Suprapubic skin (tissue), 4 donors: ENCODE measurements at regions not wholly inside any gene's neighbourhood (a gene's known extent, or its start where the extent isn't known, plus 50 kb on each side); places are given as distances from the start of the nearest gene placed in this dataset.

Experiments
- DNase-seq, 2 donors: peaks; one replicate each; pipeline ENCODE4 v3.0.0-alpha.2; 2019; ENCODE audit warnings: low spot score in 2 of 2
- H3K27ac ChIP-seq: fragments of 200-600 bp; sonication (generic); one replicate; pipeline ENCODE4 v1.5.1; 2019
- H3K27me3 ChIP-seq: fragments of 200-600 bp; sonication (generic); one replicate; pipeline ENCODE4 v1.5.1; 2019
- H3K36me3 ChIP-seq: fragments of 200-600 bp; sonication (generic); one replicate; pipeline ENCODE4 v1.5.1; 2019
- H3K4me1 ChIP-seq: fragments of 200-600 bp; sonication (generic); one replicate; pipeline ENCODE4 v1.5.1; 2019
- H3K4me3 ChIP-seq: fragments of 200-600 bp; sonication (generic); one replicate; pipeline ENCODE4 v1.5.1; 2019; ENCODE audit warnings: mild to moderate bottlenecking
- H3K9me3 ChIP-seq: fragments of 200-600 bp; sonication (generic); one replicate; pipeline ENCODE4 v1.5.1; 2019
- EP300 ChIP-seq: sonication (generic); formaldehyde crosslinking; IDR thresholded peaks from one replicate; pipeline ENCODE4 v1.6.1; 2017; ENCODE audit warnings: antibody characterized with exemption
- POLR2A ChIP-seq, 2 donors: fragments of 450-650 bp; IDR thresholded peaks; one replicate each; pipeline ENCODE4 v1.6.1; 2017; ENCODE audit warnings: antibody characterized with exemption in 2 of 2, mild to moderate bottlenecking in 2 of 2, moderate library complexity in 2 of 2
- POLR2AphosphoS5 ChIP-seq, 3 donors: sonication (generic); formaldehyde crosslinking; IDR thresholded peaks; one replicate each; pipeline ENCODE4 v1.6.1; 2017; ENCODE audit warnings: antibody characterized with exemption in 3 of 3
- WGBS: methylation state at CpG from one replicate; pipeline ENCODE4 v1.1.5; 2018; 5-methylcytosine and 5-hydroxymethylcytosine counted together
- TF ChIP-seq, protein P1 (sequence below), 2 donors: fragments of 200-600 bp in 1 of 2; fragments of 450-650 bp in 1 of 2; sonication (generic) in 1 of 2; IDR thresholded peaks; one replicate each; pipeline ENCODE4 v1.5.1; 2016 to 2019; ENCODE audit warnings: antibody characterized with exemption in 2 of 2, mild to moderate bottlenecking in 1 of 2, moderate library complexity in 1 of 2

DNA sequence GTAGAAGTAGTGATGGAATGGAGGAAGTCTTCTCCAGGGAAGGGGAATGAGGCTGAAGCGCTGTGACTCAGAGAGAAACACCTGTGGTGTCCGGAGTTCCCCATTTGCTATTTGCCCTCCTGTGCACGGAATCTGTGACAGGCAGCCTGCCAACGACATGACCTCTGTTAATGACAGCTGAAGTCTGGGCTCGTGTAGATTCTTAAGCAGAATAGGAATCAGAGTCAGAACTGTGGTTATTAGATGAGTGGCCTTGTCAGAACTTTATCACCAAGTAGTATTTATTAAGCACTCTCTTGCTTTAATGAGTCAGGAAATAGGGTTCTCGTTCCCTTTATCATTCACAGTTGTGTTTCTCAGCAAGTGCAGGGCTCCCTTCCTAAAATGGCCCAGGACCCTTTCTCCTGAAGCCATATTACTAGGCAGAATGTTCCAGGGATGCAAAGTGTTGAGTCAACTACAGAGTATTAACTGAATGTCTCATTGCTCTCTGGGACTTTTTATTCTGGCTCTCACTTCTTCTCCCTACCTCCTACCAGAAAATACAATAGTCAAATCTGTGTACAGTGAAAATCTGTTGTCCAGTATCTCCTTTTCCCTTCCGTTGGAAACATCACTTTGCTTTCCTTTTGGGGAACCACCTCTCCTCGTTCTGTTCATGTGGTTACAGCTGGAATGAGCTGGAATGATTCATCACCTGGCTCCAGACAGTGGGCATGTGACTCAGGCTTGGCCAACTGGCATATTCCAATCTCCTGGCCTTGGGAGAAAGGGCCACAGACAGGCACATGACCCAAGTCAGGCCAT is 77.8 kb upstream of the MAX start:
- Histone ChIP-seq H3K9me3 (no peaks in the 10 kb centered on the region), H3K4me3 (no peak overlapping the region), H3K36me3 (no peaks in the 10 kb centered on the region), H3K27ac (no peak overlapping the region), H3K27me3 (no peaks in the 10 kb centered on the region), H3K4me1 (peaks cover 11% of the 10 kb centered on the region)
- no peak for TF ChIP-seq POLR2AphosphoS5 (IDR thresholded peaks at IDR 0.05)
- no peak for TF ChIP-seq EP300
- no peak for TF ChIP-seq POLR2A (IDR thresholded peaks at IDR 0.05)
- TF ChIP-seq, protein P1, sequence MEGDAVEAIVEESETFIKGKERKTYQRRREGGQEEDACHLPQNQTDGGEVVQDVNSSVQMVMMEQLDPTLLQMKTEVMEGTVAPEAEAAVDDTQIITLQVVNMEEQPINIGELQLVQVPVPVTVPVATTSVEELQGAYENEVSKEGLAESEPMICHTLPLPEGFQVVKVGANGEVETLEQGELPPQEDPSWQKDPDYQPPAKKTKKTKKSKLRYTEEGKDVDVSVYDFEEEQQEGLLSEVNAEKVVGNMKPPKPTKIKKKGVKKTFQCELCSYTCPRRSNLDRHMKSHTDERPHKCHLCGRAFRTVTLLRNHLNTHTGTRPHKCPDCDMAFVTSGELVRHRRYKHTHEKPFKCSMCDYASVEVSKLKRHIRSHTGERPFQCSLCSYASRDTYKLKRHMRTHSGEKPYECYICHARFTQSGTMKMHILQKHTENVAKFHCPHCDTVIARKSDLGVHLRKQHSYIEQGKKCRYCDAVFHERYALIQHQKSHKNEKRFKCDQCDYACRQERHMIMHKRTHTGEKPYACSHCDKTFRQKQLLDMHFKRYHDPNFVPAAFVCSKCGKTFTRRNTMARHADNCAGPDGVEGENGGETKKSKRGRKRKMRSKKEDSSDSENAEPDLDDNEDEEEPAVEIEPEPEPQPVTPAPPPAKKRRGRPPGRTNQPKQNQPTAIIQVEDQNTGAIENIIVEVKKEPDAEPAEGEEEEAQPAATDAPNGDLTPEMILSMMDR (IDR thresholded peaks at IDR 0.05), result no peak
- 32% methylated on average over 8 of the region's 8 CpGs for WGBS
- peak in 1 of 2 donors; percentile 81 for DNase-seq

DNA sequence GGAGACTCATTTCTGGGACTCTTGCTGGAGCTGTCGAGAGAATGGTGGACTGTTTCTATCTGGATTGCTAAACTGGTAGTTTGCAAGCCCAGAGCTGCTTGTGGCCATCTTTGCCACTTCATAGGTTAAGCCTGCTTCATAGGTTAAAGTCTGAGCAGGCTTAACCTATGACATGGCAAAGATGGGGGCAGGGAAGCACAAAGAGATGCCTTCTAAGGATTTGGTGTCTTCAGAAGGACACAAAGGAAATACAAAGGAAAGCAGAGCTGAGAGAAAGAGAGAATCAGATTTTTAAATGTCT is 78.4 kb upstream of the MAX start:
- no peaks in the 10 kb centered on the region for H3K9me3 ChIP-seq
- H3K4me3 ChIP-seq, result no peak overlapping the region
- H3K36me3 ChIP-seq, result no peaks in the 10 kb centered on the region
- peaks cover 11% of the 10 kb centered on the region for H3K4me1 ChIP-seq
- TF ChIP-seq EP300 (no peak), POLR2A (IDR thresholded peaks at IDR 0.05) (no peak), POLR2AphosphoS5 (IDR thresholded peaks at IDR 0.05) (no peak)
- TF ChIP-seq, protein P1 (IDR thresholded peaks at IDR 0.05), result no peak
- H3K27ac ChIP-seq, result no peak overlapping the region
- 75% methylated on average over 1 of the region's 1 CpG for WGBS
- no peak for DNase-seq
- peaks cover 2% of the 10 kb centered on the region for H3K27me3 ChIP-seq

DNA sequence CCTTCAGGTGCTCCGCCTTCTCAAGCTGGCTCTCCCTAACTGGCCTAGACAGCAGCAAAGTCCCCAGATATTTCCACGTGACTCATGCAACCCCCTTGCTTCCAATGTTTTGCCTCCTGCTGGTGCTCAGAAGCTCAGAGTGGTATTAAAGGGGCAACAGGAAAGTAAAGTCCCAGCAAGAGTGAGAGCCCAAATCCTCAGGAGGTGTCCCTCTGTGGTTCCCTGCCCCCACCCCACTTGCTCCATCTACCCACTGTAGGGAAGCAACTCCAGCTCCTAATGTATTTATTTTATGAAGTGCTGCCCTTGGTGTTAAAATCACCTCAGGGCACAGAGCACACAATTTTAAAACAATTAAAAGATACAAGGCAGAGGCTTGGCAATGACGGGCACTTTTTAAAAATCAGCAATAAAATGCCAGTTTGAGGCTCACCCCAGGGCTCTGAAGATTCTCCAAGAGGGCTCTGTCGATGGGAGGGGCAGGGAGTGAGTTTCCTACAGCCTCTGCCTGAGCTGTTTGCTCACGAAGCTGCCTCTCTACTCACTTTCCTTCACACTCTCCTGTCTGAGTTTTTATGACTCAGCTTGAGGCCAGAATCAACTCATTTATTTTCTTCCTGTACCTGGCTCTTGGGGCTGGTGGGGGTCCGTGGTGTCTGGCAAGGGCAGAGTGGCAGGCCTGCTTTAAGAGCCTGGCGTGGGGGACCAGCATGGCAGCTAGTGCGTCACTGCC is 81.9 kb upstream of the MAX start:
- 57% methylated on average over 8 of the region's 8 CpGs for WGBS
- peaks cover 4% of the 10 kb centered on the region for H3K27me3 ChIP-seq

DNA sequence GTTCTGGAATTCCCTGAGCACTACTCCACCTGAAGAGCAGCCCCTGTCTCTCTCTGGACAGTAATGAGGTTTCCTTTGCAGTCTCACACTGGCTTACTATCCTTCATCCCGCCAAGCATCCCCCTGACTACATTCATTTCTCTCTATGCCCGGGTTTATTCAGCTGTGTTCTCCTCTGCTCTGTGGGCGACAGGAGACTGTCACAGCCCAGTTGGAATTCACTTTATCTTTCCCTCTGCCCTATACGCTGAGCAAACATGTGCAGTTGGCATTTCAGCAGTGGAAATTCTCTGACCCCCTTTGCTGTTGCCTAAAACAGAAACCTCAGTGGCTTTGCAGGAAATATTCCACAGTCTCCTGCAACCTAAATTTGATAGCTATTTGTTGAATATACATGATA is 83.5 kb upstream of the MAX start:
- Histone ChIP-seq H3K4me1 (no peaks in the 10 kb centered on the region), H3K27me3 (peaks cover 4% of the 10 kb centered on the region), H3K4me3 (no peak overlapping the region), H3K9me3 (no peaks in the 10 kb centered on the region), H3K36me3 (no peaks in the 10 kb centered on the region), H3K27ac (no peak overlapping the region)
- no peak for TF ChIP-seq POLR2A (IDR thresholded peaks at IDR 0.05)
- TF ChIP-seq EP300, result no peak
- TF ChIP-seq POLR2AphosphoS5 (IDR thresholded peaks at IDR 0.05), result no peak
- TF ChIP-seq, protein P1 (IDR thresholded peaks at IDR 0.05), result no peak
- DNase-seq, result no peak
- 85% methylated on average over 4 of the region's 4 CpGs for WGBS

More for the DNA sequence above, 81.9 kb upstream of the MAX start:
- Histone ChIP-seq H3K4me1 (peaks cover 11% of the 10 kb centered on the region), H3K36me3 (no peaks in the 10 kb centered on the region), H3K9me3 (no peaks in the 10 kb centered on the region), H3K27ac (no peak overlapping the region), H3K4me3 (no peak overlapping the region)
- TF ChIP-seq POLR2A (IDR thresholded peaks at IDR 0.05) (no peak), EP300 (no peak), POLR2AphosphoS5 (IDR thresholded peaks at IDR 0.05) (no peak)
- TF ChIP-seq, protein P1 (IDR thresholded peaks at IDR 0.05), result no peak
- no peak for DNase-seq

DNA sequence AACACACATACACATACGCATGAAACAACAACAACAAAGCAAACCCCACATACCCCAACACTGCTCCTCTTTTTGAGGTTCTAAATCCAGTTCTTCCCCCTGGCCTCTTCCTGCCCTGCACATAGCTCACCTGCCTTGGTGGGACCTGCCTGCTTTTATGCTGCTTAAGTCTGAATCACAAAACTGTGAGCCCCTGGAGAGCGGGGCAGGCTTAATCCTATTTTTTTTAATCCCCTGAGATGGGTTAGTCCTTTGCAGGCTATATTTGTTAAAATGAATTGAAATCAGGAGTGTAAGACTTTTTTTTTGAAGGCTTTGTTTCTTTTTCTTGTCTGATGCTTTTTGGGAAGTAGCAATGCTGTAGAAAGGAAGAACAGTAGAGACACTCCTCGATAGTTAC is 84.6 kb upstream of the MAX start:
- H3K27me3 ChIP-seq, result peaks cover 4% of the 10 kb centered on the region
- 87% methylated on average over 3 of the region's 3 CpGs for WGBS

More for the DNA sequence above, 84.6 kb upstream of the MAX start:
- H3K27ac ChIP-seq, result no peak overlapping the region
- H3K9me3 ChIP-seq, result no peaks in the 10 kb centered on the region
- no peak for DNase-seq
- no peak overlapping the region for H3K4me3 ChIP-seq
- TF ChIP-seq, protein P1 (IDR thresholded peaks at IDR 0.05), result no peak
- TF ChIP-seq POLR2A (IDR thresholded peaks at IDR 0.05), result no peak
- no peak for TF ChIP-seq POLR2AphosphoS5 (IDR thresholded peaks at IDR 0.05)
- no peak for TF ChIP-seq EP300
- no peaks in the 10 kb centered on the region for H3K4me1 ChIP-seq
- no peaks in the 10 kb centered on the region for H3K36me3 ChIP-seq
